ENCODE measurements at regions not wholly inside any gene's neighbourhood (a gene's known extent, or its start where the extent isn't known, plus 50 kb on each side); places are given as distances from the start of the nearest gene placed in this dataset.
"Not testable (repeated sequence)": the region's sequence is repeated elsewhere in the genome, so short reads cannot be mapped to it uniquely, and the experiment has no call there.

DNA sequence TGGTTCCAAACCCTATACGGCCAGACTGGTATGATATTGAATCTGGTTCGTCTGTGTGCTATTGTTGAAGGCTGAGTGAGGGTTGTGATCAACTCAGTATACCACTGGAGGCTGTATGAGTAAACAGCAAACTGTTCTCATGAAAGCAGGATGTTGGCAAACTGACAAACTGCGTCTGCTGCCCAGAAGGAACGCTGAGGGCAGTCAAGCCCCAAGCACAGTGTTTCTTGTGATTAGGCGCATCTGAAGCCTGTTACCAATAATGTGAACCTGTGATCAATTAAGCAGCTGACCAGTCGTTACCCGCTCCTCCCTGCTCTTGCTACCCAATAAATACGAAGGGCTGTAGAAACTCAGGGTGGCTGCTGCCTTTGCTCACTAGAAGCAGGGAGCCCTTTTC, 90.0 kb upstream of the METAP2 start:
- WGBS (ENCODE audit: insufficient coverage) = 94% methylated on average over 8 of the region's 8 CpGs
- H3K27ac ChIP-seq (ENCODE audit: insufficient read depth in 1 of 2, low read depth in 1 of 2, low read length in 2 of 2, poor library complexity in 1 of 2, severe bottlenecking in 2 of 2); DNase-seq; H3K4me3 ChIP-seq (ENCODE audit: control insufficient read depth in 1 of 7, extremely low read depth in 1 of 7, insufficient read depth in 4 of 7, low read depth in 2 of 7, low read length in 6 of 7); H3K4me1 ChIP-seq (ENCODE audit: control extremely low read depth in 1 of 4, control insufficient read depth in 4 of 4, insufficient read depth in 4 of 4, low read length in 3 of 4); POLR2A ChIA-PET; H3K27me3 ChIP-seq (replicated peaks in 2 of 5; ENCODE audit: control insufficient read depth in 4 of 5, insufficient read depth in 5 of 5, low read length in 4 of 5); CTCF ChIA-PET; H3K9me3 ChIP-seq (ENCODE audit: control extremely low read depth in 1 of 5, control insufficient read depth in 4 of 5, insufficient read depth in 2 of 5, low read depth in 1 of 5, low read length in 4 of 5); H3K36me3 ChIP-seq (ENCODE audit: control insufficient read depth in 4 of 4, insufficient read depth in 4 of 4, low read length in 3 of 4): not testable (repeated sequence)

DNA sequence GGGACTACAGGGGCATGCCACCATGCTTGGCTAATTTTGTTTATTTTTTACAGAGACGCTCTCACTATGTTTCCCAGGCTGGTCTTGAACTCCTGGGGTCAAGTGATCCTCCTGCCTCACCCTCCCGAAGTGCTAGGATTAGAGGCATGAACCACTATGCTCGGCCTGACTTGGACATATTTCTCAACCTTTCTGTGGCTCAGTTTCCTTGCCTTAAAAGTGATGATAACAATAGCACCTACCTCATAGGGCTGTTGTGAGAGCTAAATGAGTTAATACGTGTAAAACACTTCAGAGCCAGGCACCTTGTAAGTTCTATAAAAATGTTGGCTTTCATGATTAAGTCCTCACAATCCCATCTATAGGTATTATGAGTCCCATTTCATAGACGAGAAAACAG, 89.2 kb upstream of the METAP2 start:
- no peaks in the 10 kb centered on the region for H3K4me1 ChIP-seq (ENCODE audit: control extremely low read depth in 1 of 4, control insufficient read depth in 4 of 4, insufficient read depth in 4 of 4, low read length in 3 of 4)
- no peaks in the 10 kb centered on the region for H3K27me3 ChIP-seq (replicated peaks in 2 of 5; ENCODE audit: control insufficient read depth in 4 of 5, insufficient read depth in 5 of 5, low read length in 4 of 5)
- WGBS (ENCODE audit: insufficient coverage) = 93% methylated on average over 2 of the region's 5 CpGs
- no peak overlapping the region for H3K4me3 ChIP-seq (ENCODE audit: control insufficient read depth in 1 of 7, extremely low read depth in 1 of 7, insufficient read depth in 4 of 7, low read depth in 2 of 7, low read length in 6 of 7)
- H3K9me3 ChIP-seq (ENCODE audit: control extremely low read depth in 1 of 5, control insufficient read depth in 4 of 5, insufficient read depth in 2 of 5, low read depth in 1 of 5, low read length in 4 of 5) = no peaks in the 10 kb centered on the region
- no peaks in the 10 kb centered on the region for H3K36me3 ChIP-seq (ENCODE audit: control insufficient read depth in 4 of 4, insufficient read depth in 4 of 4, low read length in 3 of 4)
- no peak overlapping the region for H3K27ac ChIP-seq (ENCODE audit: insufficient read depth in 1 of 2, low read depth in 1 of 2, low read length in 2 of 2, poor library complexity in 1 of 2, severe bottlenecking in 2 of 2)
- DNase-seq = no peak
- ChIA-PET CTCF (no interaction called here), POLR2A (no interaction called here)

DNA sequence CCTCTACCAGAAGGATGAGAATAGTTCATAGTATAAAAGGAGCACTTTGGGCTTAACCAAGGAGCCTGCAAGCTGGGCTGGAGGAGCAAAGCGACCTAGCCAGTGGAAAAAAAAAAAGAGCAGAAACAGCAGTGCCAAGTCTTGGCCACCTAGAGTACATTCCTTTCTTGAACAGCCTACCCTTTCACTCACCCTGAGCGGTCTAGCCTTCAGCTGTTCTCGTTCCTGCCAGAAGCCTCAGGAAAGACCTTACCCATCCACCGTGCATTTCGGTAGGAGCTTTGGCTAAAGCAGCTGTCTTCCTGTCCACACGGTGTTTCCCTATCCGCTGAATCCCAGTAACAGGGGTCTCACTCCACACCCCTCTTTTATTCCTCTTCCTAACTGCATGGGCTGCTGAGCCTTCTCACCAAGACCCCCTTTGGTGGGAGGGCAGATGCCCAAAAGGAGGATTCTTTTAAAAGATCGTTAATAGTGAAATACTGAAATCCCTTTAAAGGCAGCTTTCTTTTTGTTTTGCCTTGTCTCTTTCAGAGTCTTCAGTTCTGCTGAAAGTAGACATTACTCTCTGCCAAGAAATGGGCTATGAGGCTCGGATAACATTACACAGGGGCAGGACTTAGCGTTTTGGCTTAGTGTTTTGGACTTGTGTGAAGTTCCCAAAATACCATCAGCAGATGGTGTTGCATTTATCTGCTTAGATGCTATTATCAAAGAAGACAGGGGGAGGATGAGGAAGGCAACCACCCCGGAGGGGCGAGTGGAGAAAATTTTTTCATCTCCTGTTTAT, 88.5 kb upstream of the METAP2 start:
- no peaks in the 10 kb centered on the region for H3K27me3 ChIP-seq (replicated peaks in 2 of 5; ENCODE audit: control insufficient read depth in 4 of 5, insufficient read depth in 5 of 5, low read length in 4 of 5)
- no peak overlapping the region for H3K4me3 ChIP-seq (ENCODE audit: control insufficient read depth in 1 of 7, extremely low read depth in 1 of 7, insufficient read depth in 4 of 7, low read depth in 2 of 7, low read length in 6 of 7)
- no peaks in the 10 kb centered on the region for H3K4me1 ChIP-seq (ENCODE audit: control extremely low read depth in 1 of 4, control insufficient read depth in 4 of 4, insufficient read depth in 4 of 4, low read length in 3 of 4)
- 88% methylated on average over 9 of the region's 12 CpGs for WGBS (ENCODE audit: insufficient coverage)
- POLR2A ChIA-PET = interaction anchor here (0.6 kb wide), 1 partner anchor 76 kb away, joined by 3 read pairs; no protein-coding TSS in a partner anchor
- no peaks in the 10 kb centered on the region for H3K36me3 ChIP-seq (ENCODE audit: control insufficient read depth in 4 of 4, insufficient read depth in 4 of 4, low read length in 3 of 4)
- DNase-seq = no peak
- H3K27ac ChIP-seq (ENCODE audit: insufficient read depth in 1 of 2, low read depth in 1 of 2, low read length in 2 of 2, poor library complexity in 1 of 2, severe bottlenecking in 2 of 2) = no peak overlapping the region
- H3K9me3 ChIP-seq (ENCODE audit: control extremely low read depth in 1 of 5, control insufficient read depth in 4 of 5, insufficient read depth in 2 of 5, low read depth in 1 of 5, low read length in 4 of 5) = no peaks in the 10 kb centered on the region
- CTCF ChIA-PET = no interaction called here

DNA sequence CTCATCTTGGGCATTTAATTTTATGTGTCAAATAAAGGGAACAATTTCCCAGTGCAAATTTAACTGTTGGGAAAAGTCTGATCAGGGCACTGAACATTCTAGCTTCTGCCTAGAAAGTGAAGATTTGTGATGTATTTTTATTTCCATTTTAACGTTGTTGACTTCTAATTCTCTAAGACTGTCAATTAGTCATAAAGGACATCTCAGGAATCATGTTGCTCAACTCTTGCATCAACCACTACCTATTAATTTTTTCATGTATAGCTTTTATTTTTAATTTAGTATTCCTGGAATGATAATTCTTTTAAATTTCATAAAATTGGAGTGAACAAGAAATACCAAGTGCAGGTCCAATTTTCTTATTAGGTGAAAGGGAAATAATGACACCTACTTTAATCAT, 87.9 kb upstream of the METAP2 start:
- POLR2A ChIA-PET = no interaction called here
- CTCF ChIA-PET = no interaction called here
- Histone ChIP-seq H3K36me3 (ENCODE audit: control insufficient read depth in 4 of 4, insufficient read depth in 4 of 4, low read length in 3 of 4) (no peaks in the 10 kb centered on the region), H3K4me3 (ENCODE audit: control insufficient read depth in 1 of 7, extremely low read depth in 1 of 7, insufficient read depth in 4 of 7, low read depth in 2 of 7, low read length in 6 of 7) (no peak overlapping the region), H3K4me1 (ENCODE audit: control extremely low read depth in 1 of 4, control insufficient read depth in 4 of 4, insufficient read depth in 4 of 4, low read length in 3 of 4) (no peaks in the 10 kb centered on the region), H3K9me3 (ENCODE audit: control extremely low read depth in 1 of 5, control insufficient read depth in 4 of 5, insufficient read depth in 2 of 5, low read depth in 1 of 5, low read length in 4 of 5) (no peaks in the 10 kb centered on the region), H3K27me3 (replicated peaks in 2 of 5; ENCODE audit: control insufficient read depth in 4 of 5, insufficient read depth in 5 of 5, low read length in 4 of 5) (no peaks in the 10 kb centered on the region), H3K27ac (ENCODE audit: insufficient read depth in 1 of 2, low read depth in 1 of 2, low read length in 2 of 2, poor library complexity in 1 of 2, severe bottlenecking in 2 of 2) (no peak overlapping the region)
- no peak for DNase-seq
- no CpG with 5 or more reads among the region's 1 CpG for WGBS (ENCODE audit: insufficient coverage)

DNA sequence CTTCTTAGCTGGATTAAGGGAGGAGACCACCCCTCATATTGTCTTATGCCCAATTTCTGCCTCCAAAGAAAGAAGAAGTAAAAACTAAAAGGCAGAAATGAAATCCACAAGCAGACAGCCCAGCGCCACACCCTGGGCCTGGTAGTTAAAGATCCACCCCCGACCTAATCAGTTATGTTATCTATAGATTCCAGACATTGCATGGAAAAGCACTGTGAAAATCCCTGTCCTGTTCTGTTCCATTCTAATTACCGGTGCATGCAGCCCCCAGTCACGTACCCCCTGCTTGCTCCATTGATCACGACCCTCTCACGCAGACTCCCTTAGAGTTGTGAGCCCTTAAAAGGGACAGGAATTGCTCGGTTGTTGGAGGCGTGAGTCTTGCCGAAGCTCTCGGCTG, 85.7 kb upstream of the METAP2 start:
- WGBS (ENCODE audit: insufficient coverage) = 91% methylated on average over 9 of the region's 10 CpGs
- H3K4me3 ChIP-seq (ENCODE audit: control insufficient read depth in 1 of 7, extremely low read depth in 1 of 7, insufficient read depth in 4 of 7, low read depth in 2 of 7, low read length in 6 of 7); DNase-seq; H3K27me3 ChIP-seq (replicated peaks in 2 of 5; ENCODE audit: control insufficient read depth in 4 of 5, insufficient read depth in 5 of 5, low read length in 4 of 5); CTCF ChIA-PET; H3K4me1 ChIP-seq (ENCODE audit: control extremely low read depth in 1 of 4, control insufficient read depth in 4 of 4, insufficient read depth in 4 of 4, low read length in 3 of 4); H3K36me3 ChIP-seq (ENCODE audit: control insufficient read depth in 4 of 4, insufficient read depth in 4 of 4, low read length in 3 of 4); POLR2A ChIA-PET; H3K27ac ChIP-seq (ENCODE audit: insufficient read depth in 1 of 2, low read depth in 1 of 2, low read length in 2 of 2, poor library complexity in 1 of 2, severe bottlenecking in 2 of 2); H3K9me3 ChIP-seq (ENCODE audit: control extremely low read depth in 1 of 5, control insufficient read depth in 4 of 5, insufficient read depth in 2 of 5, low read depth in 1 of 5, low read length in 4 of 5): not testable (repeated sequence)

DNA sequence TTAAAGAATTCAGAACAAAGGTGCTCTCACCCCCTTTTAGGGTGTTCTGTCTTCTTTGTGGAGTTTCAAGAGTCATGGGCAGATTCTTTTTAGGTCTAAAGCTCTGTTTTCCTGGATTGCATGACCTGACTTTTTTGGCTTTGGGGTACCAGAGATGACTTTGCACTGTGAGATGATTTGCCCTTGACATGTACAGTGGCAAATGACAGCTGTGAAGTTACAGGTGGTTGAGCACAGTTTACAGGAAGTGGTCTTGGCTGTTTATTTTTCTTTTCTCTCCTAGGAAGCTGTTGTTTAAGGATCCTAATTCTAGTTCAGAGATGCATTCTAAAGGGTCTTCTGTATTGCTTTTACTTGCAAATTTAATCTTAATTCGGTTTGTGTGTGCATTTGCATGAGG, 83.8 kb upstream of the METAP2 start:
- Histone ChIP-seq H3K4me3 (ENCODE audit: control insufficient read depth in 1 of 7, extremely low read depth in 1 of 7, insufficient read depth in 4 of 7, low read depth in 2 of 7, low read length in 6 of 7) (no peak overlapping the region), H3K4me1 (ENCODE audit: control extremely low read depth in 1 of 4, control insufficient read depth in 4 of 4, insufficient read depth in 4 of 4, low read length in 3 of 4) (no peaks in the 10 kb centered on the region), H3K27ac (ENCODE audit: insufficient read depth in 1 of 2, low read depth in 1 of 2, low read length in 2 of 2, poor library complexity in 1 of 2, severe bottlenecking in 2 of 2) (no peak overlapping the region), H3K36me3 (ENCODE audit: control insufficient read depth in 4 of 4, insufficient read depth in 4 of 4, low read length in 3 of 4) (no peaks in the 10 kb centered on the region), H3K9me3 (ENCODE audit: control extremely low read depth in 1 of 5, control insufficient read depth in 4 of 5, insufficient read depth in 2 of 5, low read depth in 1 of 5, low read length in 4 of 5) (peaks cover 0 to 14% (median 3%) of the 10 kb centered on the region in 5 experiments), H3K27me3 (replicated peaks in 2 of 5; ENCODE audit: control insufficient read depth in 4 of 5, insufficient read depth in 5 of 5, low read length in 4 of 5) (no peaks in the 10 kb centered on the region)
- no CpG with 5 or more reads among the region's 1 CpG for WGBS (ENCODE audit: insufficient coverage)
- ChIA-PET POLR2A (no interaction called here), CTCF (no interaction called here)
- DNase-seq = no peak

DNA sequence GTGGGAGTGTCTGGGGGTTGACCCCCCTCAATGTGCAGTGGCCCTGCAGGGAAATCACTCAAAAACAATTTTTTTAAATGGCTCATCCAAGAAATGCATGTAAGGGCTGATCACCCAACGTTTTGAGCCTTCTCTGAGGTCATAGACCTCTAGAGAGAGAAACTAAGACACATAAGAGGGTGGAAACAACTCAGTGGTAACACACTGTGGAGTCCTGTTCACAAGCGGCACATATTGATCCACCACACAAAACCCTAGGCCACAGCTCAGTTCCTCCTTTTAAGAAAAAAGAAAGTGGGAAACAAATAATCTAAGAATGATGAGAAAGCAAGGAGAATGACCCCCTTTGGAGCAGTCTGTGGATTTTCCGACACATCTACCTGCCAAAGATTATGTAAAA, 83.0 kb upstream of the METAP2 start:
- POLR2A ChIA-PET = no interaction called here
- H3K4me1 ChIP-seq (ENCODE audit: control extremely low read depth in 1 of 4, control insufficient read depth in 4 of 4, insufficient read depth in 4 of 4, low read length in 3 of 4) = no peaks in the 10 kb centered on the region
- no peak overlapping the region for H3K27ac ChIP-seq (ENCODE audit: insufficient read depth in 1 of 2, low read depth in 1 of 2, low read length in 2 of 2, poor library complexity in 1 of 2, severe bottlenecking in 2 of 2)
- DNase-seq = no peak
- CTCF ChIA-PET = no interaction called here
- H3K9me3 ChIP-seq (ENCODE audit: control extremely low read depth in 1 of 5, control insufficient read depth in 4 of 5, insufficient read depth in 2 of 5, low read depth in 1 of 5, low read length in 4 of 5) = peaks cover 0 to 14% (median 3%) of the 10 kb centered on the region in 5 experiments
- no peak overlapping the region for H3K4me3 ChIP-seq (ENCODE audit: control insufficient read depth in 1 of 7, extremely low read depth in 1 of 7, insufficient read depth in 4 of 7, low read depth in 2 of 7, low read length in 6 of 7)
- H3K36me3 ChIP-seq (ENCODE audit: control insufficient read depth in 4 of 4, insufficient read depth in 4 of 4, low read length in 3 of 4) = no peaks in the 10 kb centered on the region
- 67% methylated on average over 1 of the region's 3 CpGs for WGBS (ENCODE audit: insufficient coverage)
- no peaks in the 10 kb centered on the region for H3K27me3 ChIP-seq (replicated peaks in 2 of 5; ENCODE audit: control insufficient read depth in 4 of 5, insufficient read depth in 5 of 5, low read length in 4 of 5)
